MM.1S (cell line): ENCODE measurements at regions not wholly inside any gene's neighbourhood (a gene's known extent, or its start where the extent isn't known, plus 50 kb on each side); places are given as distances from the start of the nearest gene placed in this dataset.

Experiments used
- DNase-seq: peaks from one replicate; pipeline ENCODE4 v3.0.0-alpha.2; 2015
- H2AFZ ChIP-seq: fragments of 300-600 bp; sonication (generic); 2 replicates; pipeline ENCODE4 v1.6.0; 2016; ENCODE audit warnings: antibody characterized with exemption, low read length
- H3F3A ChIP-seq: fragments of 300-600 bp; sonication (generic); 2 replicates; pipeline ENCODE4 v1.6.1; 2016; ENCODE audit warnings: mild to moderate bottlenecking, antibody characterized with exemption, low read length, moderate library complexity, mixed read lengths; ENCODE audit not compliant: insufficient read depth
- H3K27ac ChIP-seq: fragments of 300-600 bp; sonication (generic); 2 replicates; pipeline ENCODE4 v1.5.1; 2016; ENCODE audit warnings: mild to moderate bottlenecking, low read length
- H3K27me3 ChIP-seq: fragments of 300-600 bp; sonication (generic); replicated peaks from 2 replicates; pipeline ENCODE4 v1.6.0; 2016; ENCODE audit warnings: low read length; ENCODE audit not compliant: insufficient read depth
- H3K36me3 ChIP-seq: fragments of 300-600 bp; sonication (generic); replicated peaks from 2 replicates; pipeline ENCODE4 v1.6.1; 2016; ENCODE audit warnings: mild to moderate bottlenecking, low read length, mixed read lengths; ENCODE audit not compliant: insufficient read depth
- H3K4me1 ChIP-seq: fragments of 300-600 bp; sonication (generic); 2 replicates; pipeline ENCODE4 v1.6.1; 2016; ENCODE audit warnings: low read length, mixed read lengths
- H3K4me2 ChIP-seq: fragments of 300-600 bp; sonication (generic); 2 replicates; pipeline ENCODE4 v1.6.0; 2016; ENCODE audit warnings: low read depth, low read length
- H3K4me3 ChIP-seq: fragments of 300-600 bp; sonication (generic); 2 replicates; pipeline ENCODE4 v1.5.1; 2016; ENCODE audit warnings: low read length, mixed read lengths
- H3K79me2 ChIP-seq: fragments of 300-600 bp; sonication (generic); 2 replicates; pipeline ENCODE4 v1.6.1; 2016; ENCODE audit warnings: mixed run types, low read length, mixed read lengths
- H3K9ac ChIP-seq: fragments of 300-600 bp; sonication (generic); 2 replicates; pipeline ENCODE4 v1.6.1; 2016; ENCODE audit warnings: low read length, mixed read lengths
- H3K9me2 ChIP-seq: fragments of 300-600 bp; sonication (generic); replicated peaks from 2 replicates; pipeline ENCODE4 v1.6.1; 2016; ENCODE audit warnings: mild to moderate bottlenecking, low read length, mixed read lengths; ENCODE audit not compliant: insufficient read depth
- H3K9me3 ChIP-seq: fragments of 300-600 bp; sonication (generic); replicated peaks from 2 replicates; pipeline ENCODE4 v1.6.1; 2016; ENCODE audit warnings: mild to moderate bottlenecking, low read length, mixed read lengths; ENCODE audit not compliant: insufficient read depth
- H4K20me1 ChIP-seq: fragments of 300-600 bp; sonication (generic); 2 replicates; pipeline ENCODE4 v1.6.1; 2016; ENCODE audit warnings: mild to moderate bottlenecking, low read length, moderate library complexity, mixed read lengths; ENCODE audit not compliant: insufficient read depth
- EZH2 ChIP-seq: fragments of 300-600 bp; sonication (generic); optimal IDR thresholded peaks from 2 replicates; pipeline ENCODE3; 2017; ENCODE audit warnings: low read depth, mild to moderate bottlenecking, antibody characterized with exemption, low read length, mixed read lengths
- EZH2phosphoT487 ChIP-seq: fragments of 300-600 bp; sonication (generic); IDR thresholded peaks from 2 replicates; pipeline ENCODE4 v1.6.1; 2018; ENCODE audit warnings: antibody characterized with exemption, low read length
- TF ChIP-seq, protein P1 (sequence below): fragments of 300-600 bp; sonication (generic); IDR thresholded peaks from 2 replicates; pipeline ENCODE4 v1.5.1; 2016; ENCODE audit warnings: antibody characterized with exemption, low read length, mixed read lengths

DNA sequence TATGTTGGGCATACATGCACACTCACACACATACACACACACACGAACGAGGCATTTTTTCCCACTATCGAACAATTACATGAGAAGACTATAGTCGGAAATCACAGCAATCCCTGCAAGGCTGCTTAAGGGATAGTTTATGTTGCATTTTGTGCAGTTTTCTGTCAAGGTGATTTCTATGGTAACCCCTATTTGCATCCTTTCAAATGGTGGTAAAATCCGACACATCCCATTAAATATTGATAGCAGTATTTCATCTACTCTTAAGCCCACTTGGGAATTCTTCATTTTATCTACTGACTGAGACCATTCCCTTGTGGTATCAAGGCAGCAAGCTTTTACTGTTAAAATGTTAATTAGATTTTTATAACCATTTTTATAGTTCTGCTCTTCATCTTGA is 457.8 kb downstream of the HACE1 start:
- Histone ChIP-seq H3K27me3 (no peaks in the 10 kb centered on the region), H3K4me2 (no peak overlapping the region), H3K4me1 (no peaks in the 10 kb centered on the region), H3K36me3 (no peaks in the 10 kb centered on the region), H4K20me1 (no peaks in the 10 kb centered on the region), H3K27ac (no peak overlapping the region), H3K79me2 (no peaks in the 10 kb centered on the region), H3K9ac (no peak overlapping the region), H3K9me2 (no peaks in the 10 kb centered on the region), H3K9me3 (no peaks in the 10 kb centered on the region), H3F3A (no peaks in the 10 kb centered on the region), H3K4me3 (no peak overlapping the region), H2AFZ (no peak overlapping the region)
- TF ChIP-seq EZH2phosphoT487 (no peak), EZH2 (no peak)
- TF ChIP-seq, protein P1, sequence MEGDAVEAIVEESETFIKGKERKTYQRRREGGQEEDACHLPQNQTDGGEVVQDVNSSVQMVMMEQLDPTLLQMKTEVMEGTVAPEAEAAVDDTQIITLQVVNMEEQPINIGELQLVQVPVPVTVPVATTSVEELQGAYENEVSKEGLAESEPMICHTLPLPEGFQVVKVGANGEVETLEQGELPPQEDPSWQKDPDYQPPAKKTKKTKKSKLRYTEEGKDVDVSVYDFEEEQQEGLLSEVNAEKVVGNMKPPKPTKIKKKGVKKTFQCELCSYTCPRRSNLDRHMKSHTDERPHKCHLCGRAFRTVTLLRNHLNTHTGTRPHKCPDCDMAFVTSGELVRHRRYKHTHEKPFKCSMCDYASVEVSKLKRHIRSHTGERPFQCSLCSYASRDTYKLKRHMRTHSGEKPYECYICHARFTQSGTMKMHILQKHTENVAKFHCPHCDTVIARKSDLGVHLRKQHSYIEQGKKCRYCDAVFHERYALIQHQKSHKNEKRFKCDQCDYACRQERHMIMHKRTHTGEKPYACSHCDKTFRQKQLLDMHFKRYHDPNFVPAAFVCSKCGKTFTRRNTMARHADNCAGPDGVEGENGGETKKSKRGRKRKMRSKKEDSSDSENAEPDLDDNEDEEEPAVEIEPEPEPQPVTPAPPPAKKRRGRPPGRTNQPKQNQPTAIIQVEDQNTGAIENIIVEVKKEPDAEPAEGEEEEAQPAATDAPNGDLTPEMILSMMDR = no peak
- no peak for DNase-seq

DNA sequence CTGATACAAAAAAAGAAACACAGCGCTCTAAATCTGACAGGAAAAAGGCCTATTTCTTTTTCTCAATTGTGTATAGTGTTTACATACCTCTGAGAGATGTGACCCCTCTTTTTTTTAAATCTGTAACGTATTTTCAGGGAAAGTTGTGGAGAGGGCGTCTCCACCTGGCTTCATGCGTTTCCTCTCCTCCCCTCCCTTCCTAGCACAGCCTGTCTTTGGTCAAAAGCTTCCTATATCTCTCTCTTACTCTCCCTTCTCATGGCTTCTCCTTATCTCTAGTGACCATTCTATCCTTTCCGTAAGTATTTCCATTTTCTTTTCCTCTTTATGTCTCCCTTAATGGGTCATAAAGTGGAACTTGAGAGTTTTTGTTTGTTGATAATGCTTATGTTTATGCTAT is 458.9 kb downstream of the HACE1 start:
- no peak overlapping the region for H2AFZ ChIP-seq
- H3K4me1 ChIP-seq = no peaks in the 10 kb centered on the region
- H3K79me2 ChIP-seq = no peaks in the 10 kb centered on the region
- H3K9me3 ChIP-seq = no peaks in the 10 kb centered on the region
- no peak overlapping the region for H3K9ac ChIP-seq
- H3F3A ChIP-seq = no peaks in the 10 kb centered on the region
- no peaks in the 10 kb centered on the region for H4K20me1 ChIP-seq
- no peak for TF ChIP-seq EZH2phosphoT487
- TF ChIP-seq, protein P1 = no peak
- TF ChIP-seq EZH2 = no peak
- H3K4me3 ChIP-seq = no peak overlapping the region
- H3K9me2 ChIP-seq = no peaks in the 10 kb centered on the region
- H3K4me2 ChIP-seq = no peak overlapping the region
- no peaks in the 10 kb centered on the region for H3K36me3 ChIP-seq
- DNase-seq = no peak
- H3K27ac ChIP-seq = no peak overlapping the region
- no peaks in the 10 kb centered on the region for H3K27me3 ChIP-seq

DNA sequence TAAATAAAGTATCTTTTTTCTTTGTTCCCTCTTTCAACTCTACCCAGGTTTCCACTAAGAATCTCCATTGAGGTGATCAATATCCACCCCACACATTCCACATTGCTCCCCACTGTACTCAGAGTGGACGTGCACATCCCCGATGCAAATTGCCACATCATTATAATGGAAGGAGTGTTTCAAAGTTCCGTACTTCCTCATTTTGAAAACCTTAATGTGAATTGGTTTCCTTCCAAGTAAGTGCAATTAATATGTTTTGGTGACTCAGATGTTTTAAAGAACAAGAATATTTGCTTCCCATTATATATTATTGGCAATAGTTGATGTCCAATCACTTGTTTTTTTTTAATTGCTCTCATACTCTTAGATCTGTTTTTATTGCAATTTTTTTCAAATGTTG is 463.6 kb downstream of the HACE1 start:
- no peaks in the 10 kb centered on the region for H3K9me2 ChIP-seq
- no peaks in the 10 kb centered on the region for H3K79me2 ChIP-seq
- H3K9ac ChIP-seq = no peak overlapping the region
- no peak for TF ChIP-seq EZH2
- TF ChIP-seq, protein P1 = no peak
- no peak for TF ChIP-seq EZH2phosphoT487
- no peaks in the 10 kb centered on the region for H4K20me1 ChIP-seq
- no peak overlapping the region for H2AFZ ChIP-seq
- no peaks in the 10 kb centered on the region for H3F3A ChIP-seq
- no peak overlapping the region for H3K4me3 ChIP-seq
- H3K4me1 ChIP-seq = no peaks in the 10 kb centered on the region
- no peak for DNase-seq
- no peaks in the 10 kb centered on the region for H3K9me3 ChIP-seq
- H3K27ac ChIP-seq = no peak overlapping the region
- H3K27me3 ChIP-seq = no peaks in the 10 kb centered on the region
- no peaks in the 10 kb centered on the region for H3K36me3 ChIP-seq
- H3K4me2 ChIP-seq = no peak overlapping the region

DNA sequence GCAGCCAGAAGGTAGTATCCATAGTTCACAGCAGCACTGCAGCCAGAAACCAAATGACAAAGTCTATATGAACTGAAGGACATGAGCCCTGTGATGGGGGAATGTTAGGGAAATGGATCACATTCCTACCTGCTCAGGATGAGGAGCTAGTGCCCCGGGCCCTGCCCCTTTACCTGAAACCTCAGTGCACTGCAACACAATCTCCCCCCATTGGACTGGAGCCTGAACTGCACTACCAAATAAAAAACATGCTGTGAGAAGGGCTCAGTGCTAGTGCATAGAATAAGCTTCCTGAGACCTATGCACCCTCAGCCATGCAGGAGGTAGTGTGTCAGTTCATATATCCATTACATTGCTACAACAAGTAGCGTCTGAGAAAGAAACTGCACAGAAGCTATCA is 477.8 kb downstream of the HACE1 start:
- Histone ChIP-seq H3K27me3 (no peaks in the 10 kb centered on the region), H3K9me3 (no peaks in the 10 kb centered on the region), H3K4me2 (no peak overlapping the region), H4K20me1 (no peaks in the 10 kb centered on the region), H3F3A (no peaks in the 10 kb centered on the region), H3K4me3 (no peak overlapping the region), H3K9me2 (no peaks in the 10 kb centered on the region), H2AFZ (no peak overlapping the region), H3K79me2 (no peaks in the 10 kb centered on the region), H3K27ac (no peak overlapping the region), H3K9ac (no peak overlapping the region), H3K36me3 (no peaks in the 10 kb centered on the region), H3K4me1 (no peaks in the 10 kb centered on the region)
- no peak for DNase-seq
- TF ChIP-seq EZH2phosphoT487 (no peak), EZH2 (no peak)
- TF ChIP-seq, protein P1 = no peak
